T-helper 2 cell treated with Interferon-gamma antibody and Interleukin-4, amounts not matched to agents 100 ng/mL and 5 ng/mL, for 36 hours (primary cell): ENCODE measurements at regions not wholly inside any gene's neighbourhood (a gene's known extent, or its start where the extent isn't known, plus 50 kb on each side); places are given as distances from the start of the nearest gene placed in this dataset.

Experiments used
- intact Hi-C: fragments of 100-400 bp; cut with micrococcal nuclease; formaldehyde crosslinking; loops from one replicate; pipeline ENCODE4 v1.15.1; 2023

- intact Hi-C loops, result no loop called here
Measured at GRCh38 chr6:14819001-14819400, 426.9 kb upstream of the JARID2 start.

DNA sequence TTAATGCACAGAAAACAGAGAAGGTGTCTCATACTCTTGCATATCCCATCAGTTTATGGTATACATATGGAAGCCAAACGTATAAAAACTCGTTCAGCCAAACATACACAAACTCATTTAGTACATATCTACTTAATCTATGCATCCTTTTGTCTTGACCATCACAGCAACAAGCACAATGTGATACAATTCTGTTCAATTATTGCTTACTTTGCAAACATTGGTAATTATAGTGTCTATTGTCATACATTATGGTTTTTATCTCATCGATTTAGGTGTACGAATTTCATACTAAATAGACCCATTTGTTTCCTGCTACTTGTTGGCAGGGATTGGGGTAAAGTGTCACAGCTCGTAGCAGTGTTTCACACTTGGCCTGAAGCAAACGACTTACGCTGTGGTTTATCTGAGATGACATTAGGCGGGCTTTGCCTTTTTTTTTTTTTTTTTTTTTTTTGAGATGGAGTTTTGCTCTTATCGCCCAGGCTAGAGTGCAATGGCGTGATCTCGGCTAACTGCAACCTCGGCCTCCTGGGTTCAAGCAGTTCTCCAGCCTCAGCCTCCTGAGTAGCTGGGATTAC lies 425.9 kb upstream of the JARID2 start:
- intact Hi-C loops, result no loop called here

DNA sequence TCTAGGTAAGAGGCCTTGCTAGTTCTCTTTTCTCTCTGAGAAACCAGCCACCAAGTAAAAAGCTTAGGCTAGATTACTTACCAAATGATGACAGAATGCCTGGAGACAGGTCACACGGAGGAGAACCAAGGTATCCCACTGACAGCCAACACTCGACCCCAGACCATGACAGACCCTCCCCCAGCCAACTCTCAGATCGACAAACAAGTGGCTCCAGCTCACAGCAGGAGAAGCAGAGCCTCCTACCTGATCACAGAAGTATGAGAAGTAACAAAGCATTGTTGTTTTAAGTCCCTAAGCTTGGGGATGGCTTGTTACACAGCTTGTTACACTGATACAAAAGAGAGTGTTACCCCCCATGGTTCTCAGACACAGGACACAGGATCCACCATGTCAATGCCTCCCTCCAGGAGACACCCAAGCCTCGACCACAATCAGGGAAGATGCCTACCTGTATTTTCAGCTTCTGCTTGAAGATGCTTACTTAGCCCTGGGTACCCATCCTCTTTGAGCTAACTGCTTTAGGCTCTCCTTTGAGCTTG lies 423.8 kb upstream of the JARID2 start:
- intact Hi-C loops, result no loop called here

DNA sequence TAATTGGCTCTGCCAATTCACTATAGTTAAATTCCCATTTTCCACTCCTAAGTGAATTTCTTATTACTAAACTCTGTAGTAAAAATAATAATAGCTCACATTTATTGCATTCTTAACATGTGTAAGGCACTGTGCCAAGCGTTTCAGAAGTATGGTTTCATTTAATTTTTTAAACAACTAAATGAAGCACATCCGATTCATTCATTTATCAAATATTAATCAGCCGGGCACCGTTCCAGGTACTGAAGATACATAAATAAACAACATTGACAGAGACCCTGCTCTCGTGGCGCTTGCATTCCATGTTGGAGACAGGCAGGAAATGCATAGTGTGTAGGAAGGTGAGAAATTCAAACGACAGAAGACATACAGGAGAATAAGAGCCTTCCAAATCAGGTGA lies 423.2 kb upstream of the JARID2 start:
- intact Hi-C loops, result no loop called here

DNA sequence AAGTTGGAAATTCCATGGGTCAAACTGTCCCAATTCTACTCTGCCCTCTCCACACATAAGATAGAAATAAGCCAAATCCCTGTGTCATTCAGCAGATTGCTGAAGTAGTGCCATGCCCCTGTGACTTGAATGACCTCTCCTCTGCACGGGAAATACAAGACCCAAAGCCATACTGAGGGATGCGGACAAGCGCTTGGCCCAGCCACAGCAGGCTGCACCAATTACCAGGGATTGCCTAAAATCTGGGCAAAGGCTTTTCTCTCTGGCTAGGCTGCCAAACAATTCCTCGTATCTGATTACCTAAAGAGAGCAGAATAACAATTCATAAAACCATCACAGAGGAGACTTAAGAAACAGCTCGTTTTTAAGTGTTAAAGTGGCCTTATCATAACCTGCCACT lies 421.8 kb upstream of the JARID2 start:
- intact Hi-C loops, result no loop called here

DNA sequence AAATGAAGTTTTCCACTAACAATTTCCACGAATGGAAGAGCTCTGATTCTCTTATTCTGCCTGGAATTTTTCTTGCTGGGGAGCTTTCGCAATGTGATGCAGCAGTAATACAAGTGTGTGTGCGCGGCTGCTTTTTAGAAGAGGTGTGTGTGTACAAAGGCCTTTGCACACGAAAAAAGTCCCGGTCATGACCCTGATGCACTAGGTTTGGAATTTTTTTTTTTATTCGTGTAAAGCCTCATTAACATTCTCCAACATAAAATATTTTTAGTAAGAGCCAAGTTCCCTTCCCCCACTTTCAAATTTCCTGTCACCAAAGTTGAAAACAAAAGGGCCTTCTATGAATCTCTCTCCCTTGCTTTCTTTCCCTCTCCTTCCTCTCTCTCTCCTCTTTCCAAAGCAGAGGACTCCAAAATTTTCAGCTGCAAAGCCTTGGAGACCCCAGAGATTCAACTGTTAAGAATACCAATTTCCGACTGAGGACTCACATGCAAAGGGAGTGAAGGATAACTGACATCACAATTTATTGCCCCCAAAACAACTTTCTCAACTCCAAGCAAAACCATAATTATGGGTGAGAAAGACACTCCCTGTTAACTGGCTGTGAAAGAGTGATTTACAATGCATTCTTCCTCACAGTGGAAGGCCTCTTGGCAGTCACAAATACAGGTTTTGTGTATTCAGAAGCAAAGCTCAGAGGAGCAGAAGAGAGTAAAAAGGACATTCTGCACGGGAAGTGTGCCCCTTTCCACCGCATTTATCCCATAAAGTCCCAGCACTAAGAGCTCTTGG lies 421.2 kb upstream of the JARID2 start:
- intact Hi-C loops, result no loop called here

GRCh38 chr6:14826456-14826855 lies 419.4 kb upstream of the JARID2 start:
- intact Hi-C loops, result no loop called here

GRCh38 chr6:14827354-14827753 lies 418.5 kb upstream of the JARID2 start:
- intact Hi-C loops, result no loop called here

GRCh38 chr6:14828201-14828611 lies 417.7 kb upstream of the JARID2 start:
- intact Hi-C loops, result no loop called here

DNA sequence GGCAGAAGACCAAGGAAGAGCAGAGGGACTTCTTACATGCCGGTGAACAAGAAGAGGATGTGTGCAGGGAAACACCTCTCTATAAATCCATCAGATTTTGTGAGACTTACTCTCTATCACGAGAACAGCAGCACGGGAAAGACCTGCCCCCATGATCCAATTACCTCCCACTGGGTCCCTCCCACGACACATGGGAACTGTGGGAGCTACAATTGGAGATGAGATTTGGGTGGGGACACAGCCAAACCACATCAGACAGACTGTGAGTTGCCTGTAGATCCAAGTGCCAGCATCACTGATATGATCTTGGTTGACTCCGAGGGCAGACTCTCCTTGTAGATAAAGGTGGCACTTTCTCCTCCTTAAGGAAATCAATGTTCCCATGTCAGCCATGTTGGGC lies 414.8 kb upstream of the JARID2 start:
- intact Hi-C loops, result no loop called here

GRCh38 chr6:14831937-14832336 lies 413.9 kb upstream of the JARID2 start:
- intact Hi-C loops, result no loop called here

DNA sequence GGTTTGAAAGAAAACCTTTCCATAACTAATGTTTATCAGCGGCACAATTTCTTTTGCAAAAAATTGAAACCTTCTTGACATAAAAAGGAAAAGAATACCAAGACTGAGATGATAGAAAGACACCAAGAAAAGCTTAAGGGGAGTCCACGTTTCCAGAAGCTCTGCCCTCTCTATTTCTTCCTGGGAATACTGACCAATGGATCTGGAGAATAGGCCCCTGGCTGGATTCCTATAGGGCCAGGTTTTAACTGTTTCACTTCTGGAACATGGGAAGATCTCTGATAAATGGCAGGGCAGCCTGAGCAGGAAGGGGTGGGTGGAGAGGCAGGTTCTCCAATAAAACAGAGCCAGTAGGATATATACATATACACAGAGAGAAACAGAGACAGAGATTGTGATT lies 413.4 kb upstream of the JARID2 start:
- intact Hi-C loops, result no loop called here

DNA sequence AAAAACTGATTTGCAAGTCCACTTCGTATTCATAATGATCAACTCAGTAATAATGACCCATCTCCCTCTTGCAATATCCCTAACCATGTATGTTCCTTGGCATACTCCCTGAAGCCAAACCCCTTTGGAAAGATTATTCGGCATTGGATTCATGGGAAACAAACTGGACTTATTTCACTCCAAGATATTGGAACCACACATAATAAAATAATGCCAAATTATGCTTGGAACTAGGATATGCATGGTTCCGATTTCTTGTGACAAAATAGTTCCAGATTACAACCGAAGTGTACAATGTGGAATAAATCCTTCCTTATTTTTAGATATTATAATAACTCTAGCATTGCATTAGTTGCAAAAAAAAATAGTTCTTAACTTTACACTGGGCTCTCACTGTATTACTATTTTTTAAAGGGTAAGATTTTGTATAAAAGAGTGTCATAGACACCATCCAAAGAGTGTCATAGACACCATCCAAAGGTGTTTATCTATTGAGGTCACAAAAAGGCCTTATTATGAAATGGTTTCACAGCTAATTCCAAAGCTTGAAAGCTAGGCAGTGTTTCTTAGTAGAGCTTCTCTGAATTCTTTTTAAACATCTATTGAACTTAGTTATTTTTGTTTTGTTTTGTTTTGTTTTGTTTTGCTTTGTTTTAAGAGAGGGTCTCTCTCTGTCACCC lies 410.9 kb upstream of the JARID2 start:
- intact Hi-C loops, result no loop called here

GRCh38 chr6:14837435-14837834 lies 408.4 kb upstream of the JARID2 start:
- intact Hi-C loops, result no loop called here

GRCh38 chr6:14838133-14838583 lies 407.7 kb upstream of the JARID2 start:
- intact Hi-C loops, result no loop called here

GRCh38 chr6:14841901-14842421 lies 403.9 kb upstream of the JARID2 start:
- intact Hi-C loops, result no loop called here

- intact Hi-C loops, result no loop called here
Measured at GRCh38 chr6:14844411-14844810, 401.5 kb upstream of the JARID2 start.

- intact Hi-C loops, result no loop called here
Measured at GRCh38 chr6:14848019-14848418, 397.9 kb upstream of the JARID2 start.

GRCh38 chr6:14849185-14849584 lies 396.7 kb upstream of the JARID2 start:
- intact Hi-C loops, result no loop called here

- intact Hi-C loops, result no loop called here
Measured at GRCh38 chr6:14851281-14851680, 394.6 kb upstream of the JARID2 start.

DNA sequence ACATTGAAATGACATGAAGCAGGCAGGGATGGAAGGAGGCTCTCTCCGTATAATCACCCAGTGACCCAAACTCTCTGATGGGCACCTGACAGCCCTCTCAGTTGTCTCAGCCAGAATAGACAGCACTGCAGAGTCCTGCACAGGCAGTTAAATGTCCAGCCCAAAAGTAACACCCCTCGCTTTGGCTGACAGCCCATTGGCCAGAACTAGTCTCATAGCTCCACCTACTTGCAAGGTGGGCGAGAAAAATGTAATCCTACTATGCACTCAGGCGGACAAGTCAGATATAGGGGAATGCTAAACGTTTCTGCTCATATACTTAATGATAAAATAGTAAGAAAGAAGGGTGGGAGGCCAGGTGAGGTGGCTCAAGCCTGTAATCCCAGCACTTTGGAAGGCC lies 393.5 kb upstream of the JARID2 start:
- intact Hi-C loops, result no loop called here

GRCh38 chr6:14856177-14856576 lies 389.7 kb upstream of the JARID2 start:
- intact Hi-C loops, result no loop called here
